T-helper 1 cell treated with Interleukin-12 subunit alpha and Interleukin-12 subunit beta and Interleukin-4 antibody, amounts not matched to agents 30 μg/mL and 1 μg/mL, for 36 hours (primary cell): ENCODE measurements at regions not wholly inside any gene's neighbourhood (a gene's known extent, or its start where the extent isn't known, plus 50 kb on each side); places are given as distances from the start of the nearest gene placed in this dataset.
"Not testable (repeated sequence)": the region's sequence is repeated elsewhere in the genome, so short reads cannot be mapped to it uniquely, and the experiment has no call there.

Experiments used
- H3K27ac Mint-ChIP-seq: one replicate; pipeline ENCODE4 v1.8.0; 2021; ENCODE audit warnings: mild to moderate bottlenecking, mixed read lengths
- H3K27me3 Mint-ChIP-seq: one replicate; pipeline ENCODE4 v1.8.0; 2021; ENCODE audit warnings: low read depth, mixed read lengths
- H3K36me3 Mint-ChIP-seq: one replicate; pipeline ENCODE4 v1.8.0; 2021; ENCODE audit warnings: low read depth, mixed read lengths
- H3K4me1 Mint-ChIP-seq: one replicate; pipeline ENCODE4 v1.8.0; 2021; ENCODE audit warnings: low read depth, mixed read lengths
- H3K4me3 Mint-ChIP-seq: one replicate; pipeline ENCODE4 v1.8.0; 2021; ENCODE audit warnings: mild to moderate bottlenecking, moderate library complexity, mixed read lengths
- H3K9me3 Mint-ChIP-seq: one replicate; pipeline ENCODE4 v1.8.0; 2021; ENCODE audit warnings: mixed read lengths

DNA sequence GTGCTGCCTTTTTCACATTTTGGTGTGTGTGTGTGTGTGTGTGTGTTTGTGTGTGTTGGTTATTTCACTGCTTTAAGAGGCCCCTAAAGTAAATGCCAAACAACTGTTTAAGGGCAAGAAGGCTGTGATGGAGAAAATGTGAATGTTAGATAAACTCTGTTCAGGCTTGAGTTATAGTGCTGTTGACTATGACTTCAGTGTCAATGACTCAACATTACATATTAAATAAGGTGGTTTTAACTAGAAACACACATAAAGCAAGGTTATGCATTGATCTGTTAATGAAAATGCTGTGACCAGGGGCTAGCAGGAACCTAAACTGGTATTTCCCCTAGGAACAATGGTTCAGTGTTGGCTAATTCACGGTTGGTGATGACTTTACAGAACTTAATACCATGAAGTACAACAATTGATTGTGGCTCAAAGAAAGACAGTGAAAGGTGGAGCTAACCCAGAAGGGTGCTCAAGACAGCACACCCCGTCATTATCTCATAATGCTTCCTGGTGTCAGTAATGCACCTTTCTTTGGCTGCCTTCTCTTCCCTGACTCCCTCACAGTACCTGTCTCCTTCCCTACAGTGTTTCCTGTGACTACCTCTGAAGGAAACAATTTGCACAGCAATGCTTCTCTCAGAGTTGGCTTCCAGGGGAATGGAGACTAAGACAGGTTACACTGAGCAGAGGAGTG lies 116.1 kb downstream of the RIN2 start:
- H3K27ac Mint-ChIP-seq: no peak overlapping the region
- H3K9me3 Mint-ChIP-seq: no peaks in the 10 kb centered on the region
- H3K4me3 Mint-ChIP-seq: no peak overlapping the region
- no peaks in the 10 kb centered on the region for H3K36me3 Mint-ChIP-seq
- H3K27me3 Mint-ChIP-seq: no peaks in the 10 kb centered on the region
- H3K4me1 Mint-ChIP-seq: no peaks in the 10 kb centered on the region

GRCh38 chr20:19875376-19876221 lies 117.5 kb downstream of the RIN2 start:
- H3K36me3 Mint-ChIP-seq: no peaks in the 10 kb centered on the region
- H3K4me3 Mint-ChIP-seq: no peak overlapping the region
- H3K27ac Mint-ChIP-seq: no peak overlapping the region
- no peaks in the 10 kb centered on the region for H3K4me1 Mint-ChIP-seq
- no peaks in the 10 kb centered on the region for H3K9me3 Mint-ChIP-seq
- no peaks in the 10 kb centered on the region for H3K27me3 Mint-ChIP-seq

- no peaks in the 10 kb centered on the region for H3K9me3 Mint-ChIP-seq
- no peaks in the 10 kb centered on the region for H3K4me1 Mint-ChIP-seq
- H3K4me3 Mint-ChIP-seq: no peak overlapping the region
- H3K27me3 Mint-ChIP-seq: no peaks in the 10 kb centered on the region
- no peaks in the 10 kb centered on the region for H3K36me3 Mint-ChIP-seq
- no peak overlapping the region for H3K27ac Mint-ChIP-seq
Observed at GRCh38 chr20:19876828-19877460, 118.9 kb downstream of the RIN2 start.

DNA sequence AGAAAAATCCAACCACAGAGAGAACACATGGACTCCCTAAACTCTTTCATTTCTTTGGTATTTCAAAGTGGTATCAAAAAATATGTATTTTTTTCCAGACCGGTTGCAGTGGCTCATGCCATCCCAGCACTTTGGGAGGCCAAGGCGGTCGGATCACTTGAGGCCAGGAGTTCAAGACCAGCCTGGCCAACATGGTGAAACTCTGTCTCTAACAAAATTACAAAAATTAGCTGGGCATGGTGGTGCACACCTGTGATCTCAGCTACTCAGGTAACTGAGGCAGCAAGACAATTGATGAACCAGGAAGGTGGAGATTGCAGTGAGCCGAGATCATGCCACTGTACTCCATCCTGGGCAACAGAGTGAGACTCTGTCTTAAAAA lies 121.8 kb downstream of the RIN2 start:
- H3K4me3 Mint-ChIP-seq: not testable (repeated sequence)

DNA sequence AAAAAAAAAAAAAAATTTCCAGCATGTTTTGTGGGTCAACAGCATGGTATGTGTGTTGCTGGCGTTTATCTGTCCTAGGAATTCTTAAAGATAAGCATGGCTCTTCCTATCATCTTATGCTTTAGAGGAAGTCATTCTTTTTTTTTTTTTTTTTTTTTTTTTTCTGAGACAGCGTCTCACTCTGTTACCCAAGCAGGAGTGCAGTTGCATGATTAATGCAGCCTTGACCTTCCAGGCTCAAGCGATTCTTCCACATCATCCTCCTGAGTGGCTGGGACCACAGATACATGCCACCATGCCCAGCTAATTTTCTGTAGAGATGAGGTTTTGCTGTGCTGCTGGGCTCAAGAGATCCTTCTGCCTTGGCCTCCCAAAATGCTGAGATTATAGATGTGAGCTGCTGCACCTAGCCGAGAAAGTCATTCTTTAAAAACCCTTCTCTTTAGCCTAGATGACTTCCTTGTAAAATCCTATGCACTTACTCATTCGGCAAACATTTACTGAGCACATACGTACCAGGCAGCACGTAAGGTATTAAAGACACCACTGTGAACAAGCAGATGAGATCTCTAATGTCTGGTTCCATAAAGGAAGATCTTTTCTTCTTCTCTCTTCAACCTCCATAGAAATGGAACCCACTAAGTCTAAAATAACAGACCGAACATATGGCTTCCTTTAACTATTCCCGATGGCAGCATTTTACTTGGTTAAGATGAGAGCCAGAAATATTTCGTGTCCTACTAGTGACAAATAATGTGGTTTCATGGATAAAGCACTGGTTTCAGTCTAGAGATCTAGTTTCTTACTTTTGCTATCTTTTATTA lies 122.4 kb downstream of the RIN2 start:
- no peaks in the 10 kb centered on the region for H3K36me3 Mint-ChIP-seq
- H3K4me3 Mint-ChIP-seq: no peak overlapping the region
- H3K9me3 Mint-ChIP-seq: no peaks in the 10 kb centered on the region
- no peak overlapping the region for H3K27ac Mint-ChIP-seq
- peaks cover 3% of the 10 kb centered on the region for H3K27me3 Mint-ChIP-seq
- no peaks in the 10 kb centered on the region for H3K4me1 Mint-ChIP-seq

More for the DNA sequence above, 121.8 kb downstream of the RIN2 start:
- H3K36me3 Mint-ChIP-seq, H3K4me1 Mint-ChIP-seq, H3K27me3 Mint-ChIP-seq, H3K27ac Mint-ChIP-seq, H3K9me3 Mint-ChIP-seq: not testable (repeated sequence)

DNA sequence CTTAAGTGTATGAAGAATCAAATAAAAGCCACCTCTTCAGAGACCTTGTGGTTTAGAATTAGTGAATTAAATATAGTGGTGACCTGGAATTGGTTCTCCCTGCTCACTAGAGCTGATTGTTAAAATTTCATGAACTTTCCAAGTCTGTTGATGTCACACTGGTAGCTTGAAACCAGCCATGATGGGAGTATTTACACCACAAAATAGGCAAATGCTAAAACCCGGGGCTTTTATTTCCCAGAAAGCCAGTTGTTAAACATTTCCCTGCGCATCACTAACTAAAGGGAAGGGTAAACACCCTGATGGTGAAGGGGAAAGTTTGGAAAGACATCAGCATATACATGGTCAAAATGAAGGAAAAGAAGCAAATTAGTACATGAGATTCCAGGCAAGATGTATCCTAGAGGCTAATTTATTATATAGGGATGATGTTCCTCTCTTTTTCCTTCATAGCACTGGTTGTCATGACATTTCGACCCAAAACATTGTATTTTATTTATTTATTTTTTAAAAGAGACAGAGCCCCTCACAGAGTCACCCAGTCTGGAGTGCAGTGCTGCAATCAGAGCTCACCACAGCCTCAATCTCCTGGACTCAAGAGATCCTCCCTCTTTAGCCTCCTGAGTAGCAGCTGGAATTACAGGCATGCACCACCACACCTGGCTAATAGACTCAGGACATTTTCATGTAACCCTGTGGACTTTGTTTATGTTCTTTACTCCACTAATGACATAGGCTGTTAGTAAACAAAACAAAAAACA lies 123.2 kb downstream of the RIN2 start:
- Mint-ChIP-seq H3K36me3 (no peaks in the 10 kb centered on the region), H3K9me3 (no peaks in the 10 kb centered on the region), H3K27me3 (peaks cover 4% of the 10 kb centered on the region), H3K4me1 (no peaks in the 10 kb centered on the region), H3K27ac (no peak overlapping the region), H3K4me3 (no peak overlapping the region)

GRCh38 chr20:19881990-19882389 lies 123.9 kb downstream of the RIN2 start:
- no peak overlapping the region for H3K27ac Mint-ChIP-seq
- peaks cover 4% of the 10 kb centered on the region for H3K27me3 Mint-ChIP-seq
- no peaks in the 10 kb centered on the region for H3K4me1 Mint-ChIP-seq
- H3K9me3 Mint-ChIP-seq: no peaks in the 10 kb centered on the region
- H3K36me3 Mint-ChIP-seq: no peaks in the 10 kb centered on the region
- no peak overlapping the region for H3K4me3 Mint-ChIP-seq

DNA sequence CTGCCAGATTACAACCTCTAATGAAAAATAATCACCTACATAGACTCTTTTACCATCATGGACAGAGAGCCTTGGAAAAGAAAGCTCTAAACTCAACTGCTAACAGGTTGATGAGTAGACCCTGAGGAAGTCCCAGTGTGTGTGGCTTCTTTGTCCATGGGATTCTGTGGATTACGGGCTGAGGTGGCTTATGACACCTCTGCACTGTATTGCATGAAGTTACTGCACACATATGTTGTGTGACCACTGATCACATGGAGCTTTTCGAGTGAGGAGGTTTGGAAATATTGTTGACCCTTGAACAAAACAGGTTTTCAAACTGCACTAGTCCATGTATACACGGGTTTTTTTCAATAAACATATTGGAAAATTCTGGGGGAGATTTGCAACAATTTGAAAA lies 124.4 kb downstream of the RIN2 start:
- Mint-ChIP-seq H3K27me3 (peaks cover 4% of the 10 kb centered on the region), H3K4me1 (no peaks in the 10 kb centered on the region), H3K9me3 (no peaks in the 10 kb centered on the region), H3K36me3 (no peaks in the 10 kb centered on the region), H3K27ac (no peak overlapping the region), H3K4me3 (no peak overlapping the region)

DNA sequence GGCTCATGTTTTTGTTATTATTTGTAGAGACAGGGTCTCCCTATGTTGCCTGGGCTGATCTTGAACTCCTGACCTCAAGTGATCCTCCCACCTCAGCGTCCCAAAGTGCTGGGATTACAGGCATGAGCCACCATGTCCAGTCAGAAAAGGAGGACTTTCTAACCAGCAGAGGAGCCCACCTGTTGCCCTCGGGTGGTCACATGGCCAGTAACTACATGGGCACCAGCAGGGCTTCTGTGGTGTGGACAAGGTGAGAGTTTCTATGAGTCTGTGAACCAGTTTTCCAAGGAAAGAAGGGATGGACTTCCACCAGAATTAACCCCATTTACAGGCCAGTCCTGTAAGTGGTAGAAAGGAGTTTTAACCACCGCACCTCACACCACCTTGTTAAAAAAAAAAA lies 125.4 kb downstream of the RIN2 start:
- Mint-ChIP-seq H3K36me3 (no peaks in the 10 kb centered on the region), H3K4me1 (no peaks in the 10 kb centered on the region), H3K27me3 (peaks cover 10% of the 10 kb centered on the region), H3K4me3 (no peak overlapping the region), H3K27ac (no peak overlapping the region), H3K9me3 (no peaks in the 10 kb centered on the region)

DNA sequence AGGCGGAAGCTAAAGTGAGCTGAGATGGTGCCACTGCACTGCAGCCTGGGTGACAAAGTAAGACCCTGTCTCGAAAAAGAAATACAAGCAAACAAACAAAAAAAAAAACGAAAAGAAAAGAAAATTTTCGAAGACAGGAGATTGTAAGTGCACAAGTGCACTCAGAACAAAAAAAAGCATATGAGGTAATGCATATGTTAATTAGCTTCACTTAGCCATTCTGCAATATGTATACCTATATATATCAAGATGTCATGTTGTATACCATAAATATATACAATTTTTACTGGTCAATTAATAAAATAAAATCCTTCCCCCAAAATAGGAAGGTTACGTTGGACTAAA lies 127.5 kb downstream of the RIN2 start:
- Mint-ChIP-seq H3K9me3 (no peaks in the 10 kb centered on the region), H3K27me3 (peaks cover 24% of the 10 kb centered on the region), H3K4me1 (no peaks in the 10 kb centered on the region), H3K36me3 (no peaks in the 10 kb centered on the region), H3K4me3 (no peak overlapping the region), H3K27ac (no peak overlapping the region)

DNA sequence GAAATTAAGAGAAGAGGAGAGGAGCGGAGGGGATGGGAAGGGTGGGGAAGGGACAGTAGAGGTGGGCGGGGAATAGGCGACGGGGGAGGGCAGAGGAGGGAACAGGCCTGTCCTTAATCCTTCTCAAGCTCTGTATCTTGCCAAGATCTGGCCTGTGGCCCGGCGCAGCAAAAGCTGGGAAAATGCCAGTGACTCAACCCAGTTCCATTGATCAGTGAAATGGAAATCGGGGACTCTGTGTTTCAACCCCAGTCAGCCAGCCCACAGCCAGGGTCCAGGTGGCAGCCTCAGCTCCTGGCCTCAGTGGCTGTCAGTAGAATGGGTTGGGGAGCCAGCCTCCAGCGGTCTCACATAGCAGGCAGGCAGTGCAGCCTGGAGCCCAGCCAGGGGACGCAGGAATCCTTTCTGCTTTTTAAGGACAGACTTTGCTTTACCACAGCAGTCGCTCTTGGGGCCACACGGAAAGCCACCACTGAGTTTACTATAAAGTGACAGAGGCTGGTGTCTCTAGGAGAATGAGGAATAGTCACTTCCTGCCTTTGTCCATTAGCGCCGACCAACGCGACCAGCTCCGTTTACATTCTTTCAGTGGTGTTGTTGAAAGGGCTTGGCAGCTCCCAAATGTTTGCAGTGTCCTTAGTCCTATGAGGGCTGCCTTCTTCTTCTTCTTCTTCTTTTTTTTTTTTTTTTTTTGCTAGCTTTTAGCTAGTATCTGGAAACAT lies 128.0 kb downstream of the RIN2 start:
- peaks cover 25% of the 10 kb centered on the region for H3K27me3 Mint-ChIP-seq
- H3K9me3 Mint-ChIP-seq: no peaks in the 10 kb centered on the region
- H3K27ac Mint-ChIP-seq: no peak overlapping the region
- no peaks in the 10 kb centered on the region for H3K4me1 Mint-ChIP-seq
- no peaks in the 10 kb centered on the region for H3K36me3 Mint-ChIP-seq
- H3K4me3 Mint-ChIP-seq: no peak overlapping the region

DNA sequence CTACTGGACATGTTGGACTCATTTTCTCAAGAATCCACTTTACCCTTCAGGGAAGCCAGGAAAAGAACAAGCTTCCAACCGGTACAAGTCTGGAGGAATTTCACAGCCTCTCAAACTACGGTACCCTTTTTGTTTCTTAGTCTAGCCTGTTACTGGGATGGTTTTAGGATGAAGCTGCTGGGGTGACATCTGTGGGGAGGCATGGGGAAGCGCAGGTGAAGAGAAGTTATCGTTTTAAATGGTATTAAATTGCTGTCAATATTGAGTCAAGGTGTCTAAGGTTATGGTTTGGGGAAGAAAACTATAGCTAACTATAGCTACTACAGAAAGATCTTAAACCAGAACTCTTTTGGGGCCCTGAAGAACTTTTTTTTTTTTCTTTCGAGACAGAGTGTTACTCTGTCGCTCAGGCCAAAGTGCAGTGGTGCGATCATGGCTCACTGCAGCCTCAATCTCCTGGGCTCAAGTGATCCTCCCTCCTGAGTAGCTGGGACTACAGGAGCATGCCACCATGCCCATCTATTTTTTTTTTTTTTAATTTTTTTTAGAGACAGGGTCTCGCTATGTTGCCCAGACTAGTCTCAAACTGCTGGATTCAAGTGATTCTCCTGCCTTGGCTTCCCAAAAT lies 128.7 kb downstream of the RIN2 start:
- H3K4me3 Mint-ChIP-seq: no peak overlapping the region
- H3K9me3 Mint-ChIP-seq: no peaks in the 10 kb centered on the region
- no peak overlapping the region for H3K27ac Mint-ChIP-seq
- no peaks in the 10 kb centered on the region for H3K4me1 Mint-ChIP-seq
- H3K36me3 Mint-ChIP-seq: no peaks in the 10 kb centered on the region
- H3K27me3 Mint-ChIP-seq: peaks cover 25% of the 10 kb centered on the region

- Mint-ChIP-seq H3K36me3 (no peaks in the 10 kb centered on the region), H3K4me3 (no peak overlapping the region), H3K4me1 (no peaks in the 10 kb centered on the region), H3K27ac (no peak overlapping the region), H3K9me3 (no peaks in the 10 kb centered on the region), H3K27me3 (peaks cover 25% of the 10 kb centered on the region)
Observed at GRCh38 chr20:19887556-19888268, 129.4 kb upstream of the NAA20 start.
